Suprapubic skin (tissue), 4 donors: ENCODE measurements at regions not wholly inside any gene's neighbourhood (a gene's known extent, or its start where the extent isn't known, plus 50 kb on each side); places are given as distances from the start of the nearest gene placed in this dataset.

Source experiments
- DNase-seq, 2 donors: peaks; one replicate each; pipeline ENCODE4 v3.0.0-alpha.2; 2019; ENCODE audit warnings: low spot score in 2 of 2
- H3K27ac ChIP-seq: fragments of 200-600 bp; sonication (generic); one replicate; pipeline ENCODE4 v1.5.1; 2019
- H3K27me3 ChIP-seq: fragments of 200-600 bp; sonication (generic); one replicate; pipeline ENCODE4 v1.5.1; 2019
- H3K36me3 ChIP-seq: fragments of 200-600 bp; sonication (generic); one replicate; pipeline ENCODE4 v1.5.1; 2019
- H3K4me1 ChIP-seq: fragments of 200-600 bp; sonication (generic); one replicate; pipeline ENCODE4 v1.5.1; 2019
- H3K4me3 ChIP-seq: fragments of 200-600 bp; sonication (generic); one replicate; pipeline ENCODE4 v1.5.1; 2019; ENCODE audit warnings: mild to moderate bottlenecking
- H3K9me3 ChIP-seq: fragments of 200-600 bp; sonication (generic); one replicate; pipeline ENCODE4 v1.5.1; 2019
- CTCF ChIP-seq, 2 donors: fragments of 200-600 bp in 1 of 2; fragments of 450-650 bp in 1 of 2; sonication (generic) in 1 of 2; IDR thresholded peaks; one replicate each; pipeline ENCODE4 v1.5.1; 2016 to 2019; ENCODE audit warnings: antibody characterized with exemption in 2 of 2, mild to moderate bottlenecking in 1 of 2, moderate library complexity in 1 of 2
- EP300 ChIP-seq: sonication (generic); formaldehyde crosslinking; IDR thresholded peaks from one replicate; pipeline ENCODE4 v1.6.1; 2017; ENCODE audit warnings: antibody characterized with exemption
- POLR2A ChIP-seq, 2 donors: fragments of 450-650 bp; IDR thresholded peaks; one replicate each; pipeline ENCODE4 v1.6.1; 2017; ENCODE audit warnings: antibody characterized with exemption in 2 of 2, mild to moderate bottlenecking in 2 of 2, moderate library complexity in 2 of 2
- POLR2AphosphoS5 ChIP-seq, 3 donors: sonication (generic); formaldehyde crosslinking; IDR thresholded peaks; one replicate each; pipeline ENCODE4 v1.6.1; 2017; ENCODE audit warnings: antibody characterized with exemption in 3 of 3
- WGBS: methylation state at CpG from one replicate; pipeline ENCODE4 v1.1.5; 2018; 5-methylcytosine and 5-hydroxymethylcytosine counted together

GRCh38 chr6:7664003-7664402, 61.9 kb upstream of the BMP6 start:
- TF ChIP-seq CTCF (IDR thresholded peaks at IDR 0.05) (no peak), POLR2A (IDR thresholded peaks at IDR 0.05) (no peak), POLR2AphosphoS5 (IDR thresholded peaks at IDR 0.05) (no peak), EP300 (no peak)
- no peak for DNase-seq
- Histone ChIP-seq H3K27ac (no peak overlapping the region), H3K9me3 (no peaks in the 10 kb centered on the region), H3K4me3 (no peak overlapping the region), H3K4me1 (no peaks in the 10 kb centered on the region), H3K27me3 (no peaks in the 10 kb centered on the region), H3K36me3 (no peaks in the 10 kb centered on the region)
- WGBS = 89% methylated on average over 1 of the region's 1 CpG

- no peak for DNase-seq
- H3K27ac ChIP-seq = no peak overlapping the region
These were observed 57.0 kb upstream of the BMP6 start for GRCh38 chr6:7668936-7669335.

GRCh38 chr6:7669742-7670141, 56.2 kb upstream of the BMP6 start:
- no peak for DNase-seq
- H3K27ac ChIP-seq = no peak overlapping the region
- peaks cover 39% of the 10 kb centered on the region for H3K4me1 ChIP-seq
- TF ChIP-seq CTCF (IDR thresholded peaks at IDR 0.05) = no peak
- TF ChIP-seq POLR2AphosphoS5 (IDR thresholded peaks at IDR 0.05) = no peak
- no peak for TF ChIP-seq POLR2A (IDR thresholded peaks at IDR 0.05)
- TF ChIP-seq EP300 = no peak
- no peak overlapping the region for H3K4me3 ChIP-seq
- WGBS = 94% methylated on average over 4 of the region's 4 CpGs
- H3K27me3 ChIP-seq = no peaks in the 10 kb centered on the region
- no peaks in the 10 kb centered on the region for H3K36me3 ChIP-seq
- no peaks in the 10 kb centered on the region for H3K9me3 ChIP-seq

More at GRCh38 chr6:7668936-7669335, 57.0 kb upstream of the BMP6 start:
- no peaks in the 10 kb centered on the region for H3K36me3 ChIP-seq
- no peaks in the 10 kb centered on the region for H3K9me3 ChIP-seq
- 100% methylated on average over 1 of the region's 1 CpG for WGBS
- peaks cover 34% of the 10 kb centered on the region for H3K4me1 ChIP-seq
- H3K27me3 ChIP-seq = no peaks in the 10 kb centered on the region
- no peak overlapping the region for H3K4me3 ChIP-seq
- TF ChIP-seq EP300 (no peak), CTCF (IDR thresholded peaks at IDR 0.05) (no peak), POLR2A (IDR thresholded peaks at IDR 0.05) (no peak), POLR2AphosphoS5 (IDR thresholded peaks at IDR 0.05) (no peak)

GRCh38 chr6:7671076-7671475, 54.8 kb upstream of the BMP6 start:
- Histone ChIP-seq H3K4me3 (no peak overlapping the region), H3K4me1 (peaks cover 39% of the 10 kb centered on the region), H3K27me3 (no peaks in the 10 kb centered on the region), H3K9me3 (no peaks in the 10 kb centered on the region), H3K36me3 (no peaks in the 10 kb centered on the region), H3K27ac (peak overlapping the region; percentile 57)
- WGBS = 42% methylated on average over 7 of the region's 7 CpGs
- no peak for DNase-seq
- TF ChIP-seq POLR2AphosphoS5 (IDR thresholded peaks at IDR 0.05) (no peak), CTCF (IDR thresholded peaks at IDR 0.05) (no peak), POLR2A (IDR thresholded peaks at IDR 0.05) (no peak), EP300 (no peak)

- Histone ChIP-seq H3K4me1 (peaks cover 39% of the 10 kb centered on the region), H3K27me3 (no peaks in the 10 kb centered on the region), H3K36me3 (no peaks in the 10 kb centered on the region), H3K27ac (peak overlapping the region; percentile 57), H3K9me3 (no peaks in the 10 kb centered on the region), H3K4me3 (no peak overlapping the region)
- DNase-seq = no peak
- TF ChIP-seq POLR2A (IDR thresholded peaks at IDR 0.05) = no peak
- TF ChIP-seq CTCF (IDR thresholded peaks at IDR 0.05) = no peak
- no peak for TF ChIP-seq EP300
- no peak for TF ChIP-seq POLR2AphosphoS5 (IDR thresholded peaks at IDR 0.05)
- WGBS = 59% methylated on average over 3 of the region's 3 CpGs
These were observed 54.3 kb upstream of the BMP6 start for GRCh38 chr6:7671581-7671980.
